AG09309 (cell line): ENCODE measurements at regions not wholly inside any gene's neighbourhood (a gene's known extent, or its start where the extent isn't known, plus 50 kb on each side); places are given as distances from the start of the nearest gene placed in this dataset.

Source experiments
- DNase-seq: peaks from one replicate; pipeline ENCODE4 v3.0.0-alpha.2; 2010; ENCODE audit warnings: low read depth
- H3K4me3 ChIP-seq: 2 replicates; pipeline ENCODE4 v1.5.1; 2011; ENCODE audit warnings: mild to moderate bottlenecking, low read depth, low read length, moderate library complexity; ENCODE audit not compliant: control insufficient read depth
- CTCF ChIP-seq: IDR thresholded peaks from 2 replicates; pipeline ENCODE4 v1.5.1; 2011; ENCODE audit warnings: mild to moderate bottlenecking, low read depth, low read length, inconsistent platforms; ENCODE audit not compliant: insufficient read depth, control insufficient read depth; ENCODE audit errors: missing control alignments

- DNase-seq: no peak
- TF ChIP-seq CTCF: no peak
- no peak overlapping the region for H3K4me3 ChIP-seq
Measured at GRCh38 chr13:71087006-71087405, 780.0 kb downstream of the DACH1 start.

- TF ChIP-seq CTCF: no peak
- no peak overlapping the region for H3K4me3 ChIP-seq
- no peak for DNase-seq
Measured at GRCh38 chr13:71082631-71083030, 784.4 kb downstream of the DACH1 start.

GRCh38 chr13:71079638-71080037 lies 787.4 kb downstream of the DACH1 start:
- no peak for DNase-seq
- H3K4me3 ChIP-seq: no peak overlapping the region
- no peak for TF ChIP-seq CTCF

- no peak for TF ChIP-seq CTCF
- DNase-seq: no peak
- H3K4me3 ChIP-seq: no peak overlapping the region
Measured at GRCh38 chr13:71068041-71068440, 799.0 kb downstream of the DACH1 start.

- TF ChIP-seq CTCF: no peak
- no peak for DNase-seq
- no peak overlapping the region for H3K4me3 ChIP-seq
Measured at GRCh38 chr13:71067165-71067815, 799.7 kb downstream of the DACH1 start.

GRCh38 chr13:71056581-71056980 lies 810.4 kb downstream of the DACH1 start:
- no peak for DNase-seq
- no peak for TF ChIP-seq CTCF
- no peak overlapping the region for H3K4me3 ChIP-seq
